Stimulated activated CD4-positive, alpha-beta T cell treated with anti-CD3 and anti-CD28 coated beads, TNF-alpha, amount 100 ng/mL, for 24 hours (primary cell): ENCODE measurements at regions not wholly inside any gene's neighbourhood (a gene's known extent, or its start where the extent isn't known, plus 50 kb on each side); places are given as distances from the start of the nearest gene placed in this dataset.

Experiments used
- DNase-seq, 3 experiments: peaks; one replicate each; pipeline ENCODE4 v3.0.0-alpha.2; 2020; ENCODE audit warnings: low read depth in 3 of 3

GRCh38 chr14:51473808-51474565, 177.7 kb upstream of the FRMD6 start:
- no peak for DNase-seq

GRCh38 chr14:51474854-51475253, 176.9 kb upstream of the FRMD6 start:
- no peak for DNase-seq

GRCh38 chr14:51478175-51478621, 173.5 kb upstream of the FRMD6 start:
- no peak for DNase-seq

- no peak for DNase-seq
These were observed 172.0 kb upstream of the FRMD6 start for GRCh38 chr14:51479584-51480325.

GRCh38 chr14:51481643-51482042, 170.1 kb upstream of the FRMD6 start:
- no peak for DNase-seq

- no peak for DNase-seq
These were observed 169.6 kb upstream of the FRMD6 start for GRCh38 chr14:51482102-51482501.

GRCh38 chr14:51484485-51484884, 167.2 kb upstream of the FRMD6 start:
- DNase-seq = no peak

GRCh38 chr14:51485733-51486132, 166.0 kb upstream of the FRMD6 start:
- no peak for DNase-seq

GRCh38 chr14:51487848-51488247, 163.9 kb upstream of the FRMD6 start:
- no peak for DNase-seq

GRCh38 chr14:51488569-51489220, 163.0 kb upstream of the FRMD6 start:
- DNase-seq = no peak

GRCh38 chr14:51490205-51490604, 161.5 kb upstream of the FRMD6 start:
- DNase-seq = no peak

GRCh38 chr14:51491036-51491545, 160.6 kb upstream of the FRMD6 start:
- DNase-seq = no peak

GRCh38 chr14:51491776-51492175, 159.9 kb upstream of the FRMD6 start:
- no peak for DNase-seq

- DNase-seq = no peak
These were observed 156.4 kb upstream of the FRMD6 start for GRCh38 chr14:51495319-51495718.

GRCh38 chr14:51498411-51499227, 153.1 kb upstream of the FRMD6 start:
- no peak for DNase-seq

- DNase-seq = no peak
These were observed 150.9 kb upstream of the FRMD6 start for GRCh38 chr14:51500776-51501175.

- no peak for DNase-seq
These were observed 150.0 kb upstream of the FRMD6 start for GRCh38 chr14:51501746-51502145.

GRCh38 chr14:51504669-51505068, 147.0 kb upstream of the FRMD6 start:
- no peak for DNase-seq

GRCh38 chr14:51507511-51507905, 144.2 kb upstream of the FRMD6 start:
- DNase-seq = no peak

- DNase-seq = no peak
These were observed 143.7 kb upstream of the FRMD6 start for GRCh38 chr14:51507906-51508511.

GRCh38 chr14:51511265-51511664, 140.4 kb upstream of the FRMD6 start:
- no peak for DNase-seq
